Loucy (cell line): ENCODE measurements at regions not wholly inside any gene's neighbourhood (a gene's known extent, or its start where the extent isn't known, plus 50 kb on each side); places are given as distances from the start of the nearest gene placed in this dataset.

Experiments used
- H2AFZ ChIP-seq: fragments of 200-600 bp; sonication (generic); 2 replicates; pipeline ENCODE4 v1.6.0; 2016; ENCODE audit warnings: antibody characterized with exemption, mild to moderate bottlenecking, low read length, moderate library complexity
- H3F3A ChIP-seq: fragments of 200-600 bp; 2 replicates; pipeline ENCODE4 v1.6.0; 2016; ENCODE audit warnings: antibody characterized with exemption, low read depth, mild to moderate bottlenecking
- H3K27me3 ChIP-seq: fragments of 200-600 bp; sonication (generic); 2 replicates; pipeline ENCODE4 v1.6.1; 2014; ENCODE audit warnings: low read length, mild to moderate bottlenecking; ENCODE audit not compliant: insufficient read depth, poor library complexity, severe bottlenecking
- H3K36me3 ChIP-seq: fragments of 200-600 bp; sonication (generic); 2 replicates; pipeline ENCODE4 v1.6.1; 2016; ENCODE audit warnings: low read length; ENCODE audit not compliant: insufficient read depth
- H3K4me1 ChIP-seq: fragments of 200-600 bp; sonication (generic); 2 replicates; pipeline ENCODE4 v1.5.1; 2014; ENCODE audit warnings: low read length, mild to moderate bottlenecking; ENCODE audit not compliant: insufficient read depth, poor library complexity, severe bottlenecking
- H3K4me2 ChIP-seq: fragments of 200-600 bp; sonication (generic); 2 replicates; pipeline ENCODE4 v1.6.0; 2014; ENCODE audit warnings: antibody characterized with exemption, low read length, low read depth, mild to moderate bottlenecking; ENCODE audit not compliant: poor library complexity, severe bottlenecking
- H3K4me3 ChIP-seq: fragments of 200-600 bp; sonication (generic); 2 replicates; pipeline ENCODE4 v1.5.1; 2014; ENCODE audit warnings: low read length, mild to moderate bottlenecking, mixed read lengths; ENCODE audit not compliant: poor library complexity, severe bottlenecking
- H3K79me2 ChIP-seq: fragments of 200-600 bp; sonication (generic); 2 replicates; pipeline ENCODE4 v1.6.1; 2014; ENCODE audit warnings: low read length; ENCODE audit not compliant: insufficient read depth
- H3K9ac ChIP-seq: fragments of 200-600 bp; sonication (generic); 2 replicates; pipeline ENCODE4 v1.6.0; 2014; ENCODE audit warnings: mild to moderate bottlenecking, low read depth, low read length, moderate library complexity; ENCODE audit not compliant: poor library complexity, severe bottlenecking
- H3K9me2 ChIP-seq: fragments of 200-600 bp; sonication (generic); replicated peaks from 2 replicates; pipeline ENCODE4 v1.6.1; 2016; ENCODE audit warnings: low read depth, low read length, mixed read lengths
- H3K9me3 ChIP-seq: fragments of 200-600 bp; sonication (generic); 2 replicates; pipeline ENCODE4 v1.6.1; 2014; ENCODE audit warnings: mild to moderate bottlenecking, antibody characterized with exemption, low read length, low read depth; ENCODE audit not compliant: insufficient read depth
- H4K20me1 ChIP-seq: fragments of 200-600 bp; sonication (generic); 2 replicates; pipeline ENCODE4 v1.6.0; 2014; ENCODE audit warnings: antibody characterized with exemption, low read length, mild to moderate bottlenecking; ENCODE audit not compliant: insufficient read depth, poor library complexity, severe bottlenecking
- CTCF ChIP-seq: fragments of 200-600 bp; sonication (generic); conservative IDR thresholded peaks from 2 replicates; pipeline ENCODE4 v1.5.1; 2014; ENCODE audit warnings: mild to moderate bottlenecking, antibody characterized with exemption, low read length
- EZH2phosphoT487 ChIP-seq: fragments of 200-600 bp; IDR thresholded peaks from 2 replicates; pipeline ENCODE4 v1.6.1; 2018; ENCODE audit warnings: antibody characterized with exemption, mild to moderate bottlenecking, moderate library complexity, borderline replicate concordance

- TF ChIP-seq EZH2phosphoT487: no peak
- no peak for TF ChIP-seq CTCF
- no peaks in the 10 kb centered on the region for H3K79me2 ChIP-seq
- no peak overlapping the region for H3K4me2 ChIP-seq
- H3K4me1 ChIP-seq: no peaks in the 10 kb centered on the region
- no peak overlapping the region for H3K9ac ChIP-seq
- no peaks in the 10 kb centered on the region for H3F3A ChIP-seq
- H3K36me3 ChIP-seq: no peaks in the 10 kb centered on the region
- H4K20me1 ChIP-seq: no peaks in the 10 kb centered on the region
- H3K27me3 ChIP-seq: no peaks in the 10 kb centered on the region
- H3K9me2 ChIP-seq: no peaks in the 10 kb centered on the region
- H2AFZ ChIP-seq: no peak overlapping the region
- H3K9me3 ChIP-seq: 0 out of 2 replicates have a peak, but pooled peaks cover 3% of the 10 kb centered on the region
- no peak overlapping the region for H3K4me3 ChIP-seq
Measured at GRCh38 chr19:29337029-29337428, 124.1 kb upstream of the UQCRFS1 start.

GRCh38 chr19:29338480-29338879 is 125.5 kb upstream of the UQCRFS1 start:
- no peaks in the 10 kb centered on the region for H3K4me1 ChIP-seq
- H3F3A ChIP-seq: no peaks in the 10 kb centered on the region
- H3K9me2 ChIP-seq: no peaks in the 10 kb centered on the region
- no peaks in the 10 kb centered on the region for H3K27me3 ChIP-seq
- no peak overlapping the region for H3K4me3 ChIP-seq
- no peak overlapping the region for H2AFZ ChIP-seq
- H4K20me1 ChIP-seq: no peaks in the 10 kb centered on the region
- no peaks in the 10 kb centered on the region for H3K36me3 ChIP-seq
- no peak overlapping the region for H3K4me2 ChIP-seq
- H3K9me3 ChIP-seq: 0 out of 2 replicates have a peak, but pooled peaks cover 4% of the 10 kb centered on the region
- H3K9ac ChIP-seq: no peak overlapping the region
- no peak for TF ChIP-seq CTCF
- TF ChIP-seq EZH2phosphoT487: no peak
- H3K79me2 ChIP-seq: no peaks in the 10 kb centered on the region

- Histone ChIP-seq H3K79me2 (no peaks in the 10 kb centered on the region), H3K36me3 (no peaks in the 10 kb centered on the region), H3K9me3 (0 out of 2 replicates have a peak, but pooled peaks cover 8% of the 10 kb centered on the region), H3K9me2 (no peaks in the 10 kb centered on the region), H2AFZ (no peak overlapping the region), H3K27me3 (no peaks in the 10 kb centered on the region), H3F3A (no peaks in the 10 kb centered on the region), H3K9ac (no peak overlapping the region), H3K4me2 (no peak overlapping the region), H4K20me1 (no peaks in the 10 kb centered on the region), H3K4me1 (no peaks in the 10 kb centered on the region), H3K4me3 (no peak overlapping the region)
- no peak for TF ChIP-seq EZH2phosphoT487
- TF ChIP-seq CTCF: no peak
Measured at GRCh38 chr19:29342721-29343120, 129.8 kb upstream of the UQCRFS1 start.
